ENCODE measurements at regions not wholly inside any gene's neighbourhood (a gene's known extent, or its start where the extent isn't known, plus 50 kb on each side); places are given as distances from the start of the nearest gene placed in this dataset.

- DNase-seq (no peak), ATAC-seq (no peak)
Observed at GRCh38 chr5:35341189-35341588, 110.9 kb upstream of the PRLR start.

DNA sequence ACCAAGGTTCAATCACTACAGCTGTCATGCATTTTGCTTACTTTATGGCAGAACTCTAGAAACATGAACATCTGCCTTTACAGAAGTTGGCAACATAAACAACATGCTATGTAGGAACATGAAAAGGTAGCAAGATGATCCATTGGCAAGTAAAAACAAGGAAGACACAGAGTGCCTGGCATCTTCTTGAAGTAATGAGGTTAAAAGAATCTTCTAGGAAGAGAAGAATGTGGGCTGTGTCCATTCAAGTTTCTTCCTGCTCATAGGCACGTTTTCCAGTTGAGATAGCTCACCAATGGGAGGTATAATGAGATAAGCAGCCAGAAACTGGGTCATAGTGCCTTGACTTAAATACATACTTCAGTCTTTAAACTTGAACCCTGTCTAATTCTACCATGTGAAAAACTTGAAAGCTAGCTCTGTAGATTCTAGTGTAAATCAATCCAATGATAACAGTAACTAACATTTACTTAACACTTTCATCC lies 109.4 kb upstream of the PRLR start:
- intact Hi-C loops (cut with DNase I): no loop called here
- DNase-seq (no peak), ATAC-seq (no peak)
- no peaks in the 10 kb centered on the region for H3K4me1 ChIP-seq
- no peaks in the 10 kb centered on the region for H3K36me3 ChIP-seq (ENCODE audit: insufficient read depth in 1 of 2, low read depth in 1 of 2)
- no peaks in the 10 kb centered on the region for H3K9me3 ChIP-seq
- H3K4me3 ChIP-seq: no peak overlapping the region
- WGBS, 3 donors: 23 to 33% (median 24%) methylated on average over 1 of the region's 1 CpG
- no peak overlapping the region for H3K27ac ChIP-seq
- no peaks in the 10 kb centered on the region for H3K27me3 ChIP-seq (ENCODE audit: insufficient read depth in 3 of 3, low read length in 2 of 3)
- TF ChIP-seq CTCF (IDR thresholded peaks at IDR 0.05): no peak

More at GRCh38 chr5:35341189-35341588, 110.9 kb upstream of the PRLR start:
- TF ChIP-seq CTCF (IDR thresholded peaks at IDR 0.05): no peak
- Histone ChIP-seq H3K4me3 (no peak overlapping the region), H3K36me3 (ENCODE audit: insufficient read depth in 1 of 2, low read depth in 1 of 2) (no peaks in the 10 kb centered on the region), H3K27me3 (ENCODE audit: insufficient read depth in 3 of 3, low read length in 2 of 3) (no peaks in the 10 kb centered on the region), H3K27ac (no peak overlapping the region), H3K4me1 (no peaks in the 10 kb centered on the region), H3K9me3 (no peaks in the 10 kb centered on the region)
- WGBS, 3 donors: 86 to 89% (median 89%) methylated on average over 1 of the region's 1 CpG
- intact Hi-C loops (cut with DNase I): no loop called here

- TF ChIP-seq CTCF (IDR thresholded peaks at IDR 0.05): no peak
- Histone ChIP-seq H3K27ac (no peak overlapping the region), H3K9me3 (no peaks in the 10 kb centered on the region), H3K4me1 (no peaks in the 10 kb centered on the region), H3K36me3 (ENCODE audit: insufficient read depth in 1 of 2, low read depth in 1 of 2) (no peaks in the 10 kb centered on the region), H3K27me3 (ENCODE audit: insufficient read depth in 3 of 3, low read length in 2 of 3) (no peaks in the 10 kb centered on the region), H3K4me3 (no peak overlapping the region)
- whole genome bisulfite sequencing, 3 donors: 91 to 94% (median 94%) methylated on average over 1 of the region's 1 CpG
- DNase-seq (no peak), ATAC-seq (no peak)
- intact Hi-C loops (cut with DNase I): no loop called here
Observed at GRCh38 chr5:35339006-35339405, 108.7 kb upstream of the PRLR start.

- no peak for ATAC-seq
Observed at GRCh38 chr5:35338157-35338453, 107.8 kb upstream of the PRLR start.

More at GRCh38 chr5:35338157-35338453, 107.8 kb upstream of the PRLR start:
- no peaks in the 10 kb centered on the region for H3K27me3 ChIP-seq (ENCODE audit: insufficient read depth in 3 of 3, low read length in 2 of 3)
- H3K27ac ChIP-seq: no peak overlapping the region
- no peaks in the 10 kb centered on the region for H3K4me1 ChIP-seq
- TF ChIP-seq CTCF (IDR thresholded peaks at IDR 0.05): no peak
- no peaks in the 10 kb centered on the region for H3K9me3 ChIP-seq
- H3K36me3 ChIP-seq (ENCODE audit: insufficient read depth in 1 of 2, low read depth in 1 of 2): no peaks in the 10 kb centered on the region
- no peak overlapping the region for H3K4me3 ChIP-seq
- intact Hi-C loops (cut with DNase I): no loop called here
- DNase-seq: no peak

All from psoas muscle (tissue), 7 donors.